GM19025 (cell line): ENCODE measurements at regions not wholly inside any gene's neighbourhood (a gene's known extent, or its start where the extent isn't known, plus 50 kb on each side); places are given as distances from the start of the nearest gene placed in this dataset.

Experiments
- ATAC-seq: cut with Tn5 transposase; IDR thresholded peaks from one replicate; pipeline ENCODE4 v1.9.1; 2021; ENCODE audit warnings: mild to moderate bottlenecking, low read depth, moderate library complexity; ENCODE audit not compliant: unreplicated experiment

GRCh38 chr1:39134768-39135333, 69.6 kb upstream of the MACF1 start:
- ATAC-seq: no peak

GRCh38 chr1:39136638-39137037, 67.9 kb upstream of the MACF1 start:
- no peak for ATAC-seq

GRCh38 chr1:39139723-39140360, 64.7 kb upstream of the MACF1 start:
- no peak for ATAC-seq

GRCh38 chr1:39141925-39142324, 62.6 kb upstream of the MACF1 start:
- ATAC-seq: no peak

GRCh38 chr1:39142401-39143060, 62.0 kb upstream of the MACF1 start:
- ATAC-seq: no peak

GRCh38 chr1:39144924-39145323, 59.6 kb upstream of the MACF1 start:
- ATAC-seq: no peak

GRCh38 chr1:39145331-39145965, 59.0 kb upstream of the MACF1 start:
- no peak for ATAC-seq

GRCh38 chr1:39146681-39147080, 57.8 kb upstream of the MACF1 start:
- ATAC-seq: no peak

- no peak for ATAC-seq
Measured at GRCh38 chr1:39147099-39148025, 57.1 kb upstream of the MACF1 start.

- ATAC-seq: no peak
Measured at GRCh38 chr1:39148942-39149341, 55.6 kb upstream of the MACF1 start.

GRCh38 chr1:39149509-39149908, 55.0 kb upstream of the MACF1 start:
- ATAC-seq: no peak

GRCh38 chr1:39150779-39151178, 53.7 kb upstream of the MACF1 start:
- no peak for ATAC-seq

- ATAC-seq: no peak
Measured at GRCh38 chr1:39151267-39151666, 53.2 kb upstream of the MACF1 start.

- no peak for ATAC-seq
Measured at GRCh38 chr1:39152923-39153322, 51.6 kb upstream of the MACF1 start.

- no peak for ATAC-seq
Measured at GRCh38 chr1:39153684-39154083, 50.8 kb upstream of the MACF1 start.

GRCh38 chr1:39154553-39155421, 49.7 kb upstream of the MACF1 start:
- no peak for ATAC-seq
